Smooth muscle cell (in vitro differentiated cells): ENCODE measurements at regions not wholly inside any gene's neighbourhood (a gene's known extent, or its start where the extent isn't known, plus 50 kb on each side); places are given as distances from the start of the nearest gene placed in this dataset.

Experiments used
- DNase-seq: peaks from one replicate; lab custom pipeline; 2025; ENCODE audit not compliant: unreplicated experiment; lab: John Stamatoyannopoulos, UW
- H2AFZ ChIP-seq: fragments of 200-600 bp; sonication (generic); 2 replicates; pipeline ENCODE4 v1.6.0; 2016; ENCODE audit warnings: antibody characterized with exemption, low read depth, mild to moderate bottlenecking
- H3F3A ChIP-seq: fragments of 200-600 bp; sonication (generic); 2 replicates; pipeline ENCODE4 v1.6.0; 2017; ENCODE audit warnings: antibody characterized with exemption, low read depth
- H3K27ac ChIP-seq: fragments of 200-600 bp; sonication (generic); 2 replicates; pipeline ENCODE4 v1.5.1; 2016; ENCODE audit warnings: low read depth, mild to moderate bottlenecking
- H3K27me3 ChIP-seq: fragments of 200-600 bp; sonication (generic); 2 replicates; pipeline ENCODE4 v1.6.1; 2016; ENCODE audit warnings: low read depth, mild to moderate bottlenecking
- H3K36me3 ChIP-seq: fragments of 200-600 bp; sonication (generic); 2 replicates; pipeline ENCODE4 v1.5.1; 2016; ENCODE audit warnings: low read depth
- H3K4me1 ChIP-seq: fragments of 200-600 bp; sonication (generic); 2 replicates; pipeline ENCODE4 v1.5.1; 2016; ENCODE audit warnings: low read depth
- H3K4me2 ChIP-seq: fragments of 200-600 bp; sonication (generic); 2 replicates; pipeline ENCODE4 v1.6.0; 2016; ENCODE audit warnings: mild to moderate bottlenecking
- H3K4me3 ChIP-seq: fragments of 200-600 bp; sonication (generic); 2 replicates; pipeline ENCODE4 v1.5.1; 2016; ENCODE audit warnings: mild to moderate bottlenecking
- H3K79me2 ChIP-seq: fragments of 200-600 bp; sonication (generic); 2 replicates; pipeline ENCODE4 v1.6.0; 2016; ENCODE audit warnings: low read depth, mild to moderate bottlenecking
- H3K9ac ChIP-seq: fragments of 200-600 bp; sonication (generic); 2 replicates; pipeline ENCODE4 v1.6.0; 2016; ENCODE audit warnings: low read depth
- H3K9me3 ChIP-seq: fragments of 200-600 bp; sonication (generic); replicated peaks from 2 replicates; pipeline ENCODE4 v1.5.1; 2016; ENCODE audit warnings: low read depth
- H4K20me1 ChIP-seq: fragments of 200-600 bp; sonication (generic); 2 replicates; pipeline ENCODE4 v1.6.0; 2016; ENCODE audit warnings: low read depth
- WGBS: methylation state at CpG from one replicate; pipeline ENCODE4 v1.1.7; 2016; ENCODE audit warnings: low lambda C conversion rate; 5-methylcytosine and 5-hydroxymethylcytosine counted together
- TF ChIP-seq, protein P1 (sequence below): fragments of 200-600 bp; sonication (generic); IDR thresholded peaks from 2 replicates; pipeline ENCODE4 v1.5.1; 2017; ENCODE audit warnings: borderline replicate concordance, mild to moderate bottlenecking, antibody characterized with exemption; ENCODE audit not compliant: insufficient read depth, poor library complexity, severe bottlenecking

- DNase-seq: no peak
These were observed 207.2 kb upstream of the PCDH17 start for GRCh38 chr13:57424379-57424778.

DNA sequence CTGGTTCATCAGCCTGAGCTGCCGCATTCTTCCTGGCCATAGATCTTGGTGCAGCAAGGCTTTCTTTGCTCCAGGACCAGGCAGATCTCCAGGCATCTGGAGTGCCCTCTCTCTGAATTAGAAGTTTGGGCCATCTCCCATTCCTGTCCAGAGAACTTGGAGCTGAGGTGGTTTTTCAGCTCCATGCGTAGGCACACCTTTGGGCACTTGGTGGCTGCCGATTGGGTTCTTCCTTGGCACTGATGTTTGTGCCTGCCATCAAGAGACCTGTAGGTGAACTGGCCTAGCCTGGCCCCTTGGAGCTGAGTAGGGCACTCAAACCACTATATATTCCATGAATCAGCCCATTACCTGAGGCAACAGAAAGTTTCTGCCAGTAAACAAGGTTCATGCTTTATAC, 206.0 kb upstream of the PCDH17 start:
- Histone ChIP-seq H2AFZ (no peak overlapping the region), H4K20me1 (no peaks in the 10 kb centered on the region), H3K36me3 (no peaks in the 10 kb centered on the region), H3K4me2 (no peak overlapping the region), H3K9ac (no peak overlapping the region), H3K4me3 (no peak overlapping the region), H3K27me3 (no peaks in the 10 kb centered on the region), H3K4me1 (no peaks in the 10 kb centered on the region), H3F3A (no peaks in the 10 kb centered on the region), H3K9me3 (no peaks in the 10 kb centered on the region), H3K79me2 (no peaks in the 10 kb centered on the region), H3K27ac (no peak overlapping the region)
- WGBS: 81% methylated on average over 3 of the region's 3 CpGs
- TF ChIP-seq, protein P1, sequence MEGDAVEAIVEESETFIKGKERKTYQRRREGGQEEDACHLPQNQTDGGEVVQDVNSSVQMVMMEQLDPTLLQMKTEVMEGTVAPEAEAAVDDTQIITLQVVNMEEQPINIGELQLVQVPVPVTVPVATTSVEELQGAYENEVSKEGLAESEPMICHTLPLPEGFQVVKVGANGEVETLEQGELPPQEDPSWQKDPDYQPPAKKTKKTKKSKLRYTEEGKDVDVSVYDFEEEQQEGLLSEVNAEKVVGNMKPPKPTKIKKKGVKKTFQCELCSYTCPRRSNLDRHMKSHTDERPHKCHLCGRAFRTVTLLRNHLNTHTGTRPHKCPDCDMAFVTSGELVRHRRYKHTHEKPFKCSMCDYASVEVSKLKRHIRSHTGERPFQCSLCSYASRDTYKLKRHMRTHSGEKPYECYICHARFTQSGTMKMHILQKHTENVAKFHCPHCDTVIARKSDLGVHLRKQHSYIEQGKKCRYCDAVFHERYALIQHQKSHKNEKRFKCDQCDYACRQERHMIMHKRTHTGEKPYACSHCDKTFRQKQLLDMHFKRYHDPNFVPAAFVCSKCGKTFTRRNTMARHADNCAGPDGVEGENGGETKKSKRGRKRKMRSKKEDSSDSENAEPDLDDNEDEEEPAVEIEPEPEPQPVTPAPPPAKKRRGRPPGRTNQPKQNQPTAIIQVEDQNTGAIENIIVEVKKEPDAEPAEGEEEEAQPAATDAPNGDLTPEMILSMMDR: no peak
- no peak for DNase-seq

More at GRCh38 chr13:57424379-57424778, 207.2 kb upstream of the PCDH17 start:
- Histone ChIP-seq H3K4me1 (no peaks in the 10 kb centered on the region), H3K9me3 (no peaks in the 10 kb centered on the region), H3K27ac (no peak overlapping the region), H4K20me1 (no peaks in the 10 kb centered on the region), H3K27me3 (no peaks in the 10 kb centered on the region), H2AFZ (no peak overlapping the region), H3K36me3 (no peaks in the 10 kb centered on the region), H3K9ac (no peak overlapping the region), H3K4me3 (no peak overlapping the region), H3K79me2 (no peaks in the 10 kb centered on the region), H3F3A (no peaks in the 10 kb centered on the region), H3K4me2 (no peak overlapping the region)
- WGBS: 87% methylated on average over 1 of the region's 1 CpG
- TF ChIP-seq, protein P1: no peak

DNA sequence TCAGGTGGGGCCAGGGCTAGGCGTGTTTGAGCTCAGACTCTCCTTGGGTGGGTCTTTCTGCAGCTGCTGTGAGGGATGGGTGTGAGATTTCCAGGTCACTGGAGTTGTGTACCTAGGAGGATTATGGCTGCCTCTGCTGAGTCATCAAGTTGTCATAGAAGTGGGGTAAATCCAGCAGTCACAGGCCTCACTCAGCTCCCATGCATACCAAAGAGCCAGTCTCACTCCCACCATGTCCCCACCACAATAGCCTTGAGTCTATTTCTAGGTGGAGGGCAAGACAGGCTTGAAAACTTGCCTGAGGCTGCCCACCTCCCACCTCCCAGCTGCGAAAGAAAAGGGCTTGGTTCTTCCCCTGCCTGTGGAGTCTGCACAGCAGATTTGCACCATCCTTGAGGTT, 194.0 kb upstream of the PCDH17 start:
- Histone ChIP-seq H3K9me3 (no peaks in the 10 kb centered on the region), H3K4me2 (no peak overlapping the region), H3K36me3 (no peaks in the 10 kb centered on the region), H4K20me1 (no peaks in the 10 kb centered on the region), H3K9ac (no peak overlapping the region), H3K79me2 (no peaks in the 10 kb centered on the region), H3K4me3 (no peak overlapping the region), H3K27ac (no peak overlapping the region), H3K4me1 (no peaks in the 10 kb centered on the region), H3K27me3 (no peaks in the 10 kb centered on the region), H2AFZ (no peak overlapping the region), H3F3A (no peaks in the 10 kb centered on the region)
- WGBS: 60% methylated on average over 2 of the region's 2 CpGs
- TF ChIP-seq, protein P1: no peak
- DNase-seq: no peak

DNA sequence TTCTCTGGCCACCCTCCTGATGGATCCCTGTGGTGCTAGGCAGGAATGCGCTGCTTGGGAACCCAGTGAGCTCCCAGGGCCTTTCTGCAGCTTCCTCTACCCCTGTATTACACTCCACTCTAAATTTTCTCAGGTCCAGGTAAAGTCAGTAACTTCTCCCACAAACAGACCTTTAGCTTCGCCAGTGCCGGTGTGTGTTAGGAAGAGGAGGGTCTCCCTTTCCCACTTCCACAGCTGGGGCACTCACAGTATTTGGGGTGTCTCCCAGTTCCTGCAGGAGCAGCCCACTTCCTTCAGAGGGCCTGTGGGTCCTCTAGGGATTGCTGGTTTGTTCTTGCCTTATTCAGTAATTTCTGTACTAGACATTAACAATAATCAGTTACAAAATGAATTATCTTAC, 193.5 kb upstream of the PCDH17 start:
- no peak overlapping the region for H3K4me2 ChIP-seq

More for the DNA sequence above, 193.5 kb upstream of the PCDH17 start:
- DNase-seq: no peak
- Histone ChIP-seq H3F3A (no peaks in the 10 kb centered on the region), H3K36me3 (no peaks in the 10 kb centered on the region), H3K79me2 (no peaks in the 10 kb centered on the region), H3K27me3 (no peaks in the 10 kb centered on the region), H3K4me1 (no peaks in the 10 kb centered on the region), H4K20me1 (no peaks in the 10 kb centered on the region), H3K4me3 (no peak overlapping the region), H3K27ac (no peak overlapping the region), H3K9me3 (no peaks in the 10 kb centered on the region), H3K9ac (no peak overlapping the region), H2AFZ (no peak overlapping the region)
- TF ChIP-seq, protein P1: no peak
- 99% methylated on average over 3 of the region's 3 CpGs for WGBS
